Upper lobe of left lung (tissue), 6 donors: ENCODE measurements at regions not wholly inside any gene's neighbourhood (a gene's known extent, or its start where the extent isn't known, plus 50 kb on each side); places are given as distances from the start of the nearest gene placed in this dataset.

ENCODE experiments used
- ATAC-seq, 2 donors: fragments of 200-7000 bp; cut with Tn5 transposase; one replicate each; pipeline ENCODE4 v1.9.1; 2022; ENCODE audit warnings: mild to moderate bottlenecking in 2 of 2, moderate library complexity in 2 of 2; ENCODE audit not compliant: low FRiP score in 2 of 2
- DNase-seq, 2 donors: peaks; one replicate each; pipeline ENCODE4 v3.0.0-alpha.2; 2019 to 2020
- H3K27ac ChIP-seq, 4 donors: fragments of 200-600 bp; sonication (generic); one replicate each; pipeline ENCODE4 v1.5.1; 2016 to 2019
- H3K27me3 ChIP-seq, 4 donors: fragments of 200-600 bp; sonication (generic); one replicate each; pipeline ENCODE4 v1.5.1; 2017 to 2019
- H3K36me3 ChIP-seq, 4 donors: fragments of 200-600 bp; sonication (generic); one replicate each; pipeline ENCODE4 v1.5.1; 2016 to 2019
- H3K4me1 ChIP-seq, 4 donors: fragments of 200-600 bp; sonication (generic); one replicate each; pipeline ENCODE4 v1.5.1; 2018 to 2019
- H3K4me3 ChIP-seq, 4 donors: fragments of 200-600 bp; sonication (generic); one replicate each; pipeline ENCODE4 v1.5.1; 2017 to 2019; ENCODE audit warnings: mild to moderate bottlenecking in 2 of 4, moderate library complexity in 1 of 4
- H3K9me3 ChIP-seq, 4 donors: fragments of 200-600 bp; sonication (generic); one replicate each; pipeline ENCODE4 v1.5.1; 2018 to 2019
- CTCF ChIP-seq, 6 experiments: fragments of 450-650 bp in 4 of 6; fragments of 200-600 bp in 2 of 6; sonication (generic) in 2 of 6; IDR thresholded peaks; one replicate each; pipeline ENCODE4 v1.5.1; 2016 to 2019; ENCODE audit warnings: antibody characterized with exemption in 6 of 6
- EP300 ChIP-seq, 4 donors: sonication (generic); formaldehyde crosslinking; IDR thresholded peaks; one replicate each; pipeline ENCODE4 v1.5.1; 2017; ENCODE audit warnings: antibody characterized with exemption in 4 of 4, control low read depth in 2 of 4
- POLR2A ChIP-seq, 4 donors: fragments of 450-650 bp; IDR thresholded peaks; one replicate each; pipeline ENCODE4 v1.5.1; 2016 to 2017; ENCODE audit warnings: antibody characterized with exemption in 4 of 4, mild to moderate bottlenecking in 2 of 4
- POLR2AphosphoS5 ChIP-seq, 2 donors: sonication (generic); formaldehyde crosslinking; IDR thresholded peaks; one replicate each; pipeline ENCODE4 v1.5.1; 2017; ENCODE audit warnings: antibody characterized with exemption in 2 of 2
- WGBS, 2 donors: methylation state at CpG; one replicate each; pipeline ENCODE4 v1.1.5; 2017 to 2018; 5-methylcytosine and 5-hydroxymethylcytosine counted together
- donor health status: DM: no; HTN: no; CAD: no; lungs with moderate emphysema.
- donor health status: DM: no; HTN: yes; CAD: no; lungs with severe emphysema.

- DNase-seq (no peak), ATAC-seq (no peak)
- Histone ChIP-seq H3K36me3 (no peaks in the 10 kb centered on the region), H3K4me1 (peaks cover 0 to 16% (median 2%) of the 10 kb centered on the region in 4 donors), H3K27ac (peak overlapping the region; percentile 55 to 68 (median 62)), H3K4me3 (no peak overlapping the region), H3K27me3 (no peaks in the 10 kb centered on the region), H3K9me3 (no peaks in the 10 kb centered on the region)
- WGBS, 2 donors, result 49 to 51% methylated on average over 3 of the region's 3 CpGs
- TF ChIP-seq CTCF (IDR thresholded peaks at IDR 0.05), result no peak
- no peak for TF ChIP-seq POLR2A (IDR thresholded peaks at IDR 0.05)
- TF ChIP-seq POLR2AphosphoS5 (IDR thresholded peaks at IDR 0.05), result no peak
- no peak for TF ChIP-seq EP300 (IDR thresholded peaks at IDR 0.05)
These were observed 229.1 kb downstream of the NFKBIZ start for GRCh38 chr3:102078401-102078800.

- H3K27ac ChIP-seq, result peak overlapping the region; percentile 55 to 68 (median 62)
- WGBS, 2 donors, result 35 to 45% methylated on average over 8 of the region's 8 CpGs
- TF ChIP-seq POLR2A (IDR thresholded peaks at IDR 0.05), result no peak
- TF ChIP-seq EP300 (IDR thresholded peaks at IDR 0.05), result peak in 1 of 4 donors; percentile 76
- peak in 1 of 2 donors; percentile 47 for TF ChIP-seq POLR2AphosphoS5 (IDR thresholded peaks at IDR 0.05)
- TF ChIP-seq CTCF (IDR thresholded peaks at IDR 0.05), result no peak
- no peaks in the 10 kb centered on the region for H3K9me3 ChIP-seq
- H3K27me3 ChIP-seq, result no peaks in the 10 kb centered on the region
- H3K36me3 ChIP-seq, result no peaks in the 10 kb centered on the region
- DNase-seq, result peak in 1 of 2 donors; percentile 74
- peak; percentile 77 to 91 for ATAC-seq
- no peak overlapping the region for H3K4me3 ChIP-seq
- H3K4me1 ChIP-seq, result peaks cover 0 to 16% (median 2%) of the 10 kb centered on the region in 4 donors
These were observed 229.8 kb downstream of the NFKBIZ start for GRCh38 chr3:102078854-102079808.

- WGBS, 2 donors, result 43 to 58% methylated on average over 2 of the region's 2 CpGs
These were observed 230.5 kb downstream of the NFKBIZ start for GRCh38 chr3:102079809-102080197.

GRCh38 chr3:102081572-102082289, 232.4 kb downstream of the NFKBIZ start:
- 48 to 55% methylated on average over 3 of the region's 3 CpGs for WGBS, 2 donors
- Histone ChIP-seq H3K27ac (no peak overlapping the region), H3K4me1 (peaks cover 0 to 16% (median 2%) of the 10 kb centered on the region in 4 donors), H3K36me3 (no peaks in the 10 kb centered on the region), H3K9me3 (no peaks in the 10 kb centered on the region), H3K4me3 (no peak overlapping the region), H3K27me3 (no peaks in the 10 kb centered on the region)
- DNase-seq (no peak), ATAC-seq (no peak)
- TF ChIP-seq POLR2A (IDR thresholded peaks at IDR 0.05) (no peak), EP300 (IDR thresholded peaks at IDR 0.05) (no peak), POLR2AphosphoS5 (IDR thresholded peaks at IDR 0.05) (no peak), CTCF (IDR thresholded peaks at IDR 0.05) (no peak)

More at GRCh38 chr3:102079809-102080197, 230.5 kb downstream of the NFKBIZ start:
- ATAC-seq (peak in 1 of 2 donors; percentile 27), DNase-seq (no peak)
- Histone ChIP-seq H3K27ac (peak overlapping the region; percentile 55 to 68 (median 60)), H3K27me3 (no peaks in the 10 kb centered on the region), H3K4me3 (no peak overlapping the region), H3K9me3 (no peaks in the 10 kb centered on the region), H3K36me3 (no peaks in the 10 kb centered on the region), H3K4me1 (peaks cover 0 to 16% (median 2%) of the 10 kb centered on the region in 4 donors)
- TF ChIP-seq POLR2AphosphoS5 (IDR thresholded peaks at IDR 0.05) (no peak), EP300 (IDR thresholded peaks at IDR 0.05) (no peak), CTCF (IDR thresholded peaks at IDR 0.05) (no peak), POLR2A (IDR thresholded peaks at IDR 0.05) (no peak)
